Activated CD4-positive, alpha-beta T cell treated with anti-CD3 and anti-CD28 coated beads, Interleukin-2, Interleukin-6, amounts not matched to agents 100 ng/mL and 50 ng/mL, durations not matched to agents 16 hours and 8 hours (primary cell): ENCODE measurements at regions not wholly inside any gene's neighbourhood (a gene's known extent, or its start where the extent isn't known, plus 50 kb on each side); places are given as distances from the start of the nearest gene placed in this dataset.

Source experiments
- DNase-seq: peaks from one replicate; pipeline ENCODE4 v3.0.0-alpha.2; 2020

DNA sequence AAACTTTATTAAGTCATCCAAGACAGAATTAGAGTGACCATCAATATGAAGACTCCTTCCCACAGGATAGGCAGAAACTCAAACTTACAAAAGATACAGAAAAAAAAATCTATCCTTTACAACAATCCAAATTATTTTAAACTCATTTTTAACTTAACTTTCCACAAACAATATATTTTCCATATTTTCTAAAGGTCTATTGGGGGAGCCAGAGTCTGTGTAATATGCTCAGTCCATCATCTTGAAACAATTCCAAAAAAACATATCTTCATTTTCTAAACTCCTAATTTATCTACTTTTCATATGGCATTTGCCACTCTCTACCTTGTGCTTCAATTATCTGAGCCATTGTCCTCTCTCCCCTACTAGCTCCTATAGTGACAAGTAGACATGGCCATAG lies 378.1 kb downstream of the PDGFC start:
- DNase-seq, result no peak

DNA sequence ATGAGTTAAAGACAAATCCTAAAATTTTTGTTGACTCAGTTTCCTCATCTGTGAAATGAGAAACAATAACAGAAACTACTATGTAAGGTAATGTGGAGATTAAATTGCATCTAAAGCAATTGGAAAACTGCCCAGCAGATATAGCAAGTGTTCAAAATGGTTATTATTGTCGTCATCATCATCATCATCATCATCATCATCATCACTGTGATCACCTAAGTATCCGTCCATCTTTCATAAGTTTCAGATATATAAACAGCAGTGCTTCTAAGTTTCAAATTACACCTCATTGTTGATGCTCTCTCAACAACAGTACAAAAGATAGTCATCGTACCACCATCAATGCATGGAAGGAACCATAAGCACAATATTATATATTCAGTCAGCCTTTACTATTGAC lies 379.9 kb downstream of the PDGFC start:
- no peak for DNase-seq

DNA sequence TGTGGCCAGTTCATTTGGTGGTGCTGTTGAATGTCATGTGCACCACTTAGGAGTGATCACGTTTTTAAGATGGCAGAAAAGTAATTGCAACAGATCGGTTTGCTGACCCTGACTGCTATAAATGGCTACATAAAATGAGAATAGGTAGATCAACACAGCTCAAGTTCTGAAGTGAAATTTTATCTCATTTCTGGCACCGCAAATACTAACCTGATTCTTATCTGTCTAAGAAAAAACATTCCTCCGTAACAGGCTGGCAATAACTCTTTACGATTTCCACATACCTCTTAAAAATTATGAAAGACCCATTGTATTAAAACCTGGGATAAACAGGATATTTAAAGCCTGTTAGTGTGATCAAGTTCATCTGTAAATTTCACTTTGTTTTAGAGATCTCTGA lies 387.5 kb downstream of the PDGFC start:
- no peak for DNase-seq

DNA sequence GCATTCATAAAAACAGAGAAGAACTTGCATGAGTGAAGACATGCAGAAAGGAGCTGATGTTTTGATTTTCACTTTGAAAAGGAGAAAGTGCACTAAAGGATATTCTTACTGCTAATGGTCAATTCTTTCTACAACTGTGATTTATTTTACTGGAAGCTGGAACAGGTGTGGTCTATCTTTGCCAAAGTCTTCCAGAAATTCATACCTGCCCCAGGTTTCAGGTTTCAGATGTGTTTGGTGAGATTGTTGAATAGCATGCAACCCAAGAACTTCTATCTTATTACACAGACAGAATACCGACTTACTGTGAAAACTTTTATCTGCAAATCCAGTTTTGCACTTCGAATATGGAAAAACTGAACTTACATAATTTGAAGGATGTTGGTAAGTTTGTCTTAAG lies 388.3 kb downstream of the PDGFC start:
- no peak for DNase-seq

DNA sequence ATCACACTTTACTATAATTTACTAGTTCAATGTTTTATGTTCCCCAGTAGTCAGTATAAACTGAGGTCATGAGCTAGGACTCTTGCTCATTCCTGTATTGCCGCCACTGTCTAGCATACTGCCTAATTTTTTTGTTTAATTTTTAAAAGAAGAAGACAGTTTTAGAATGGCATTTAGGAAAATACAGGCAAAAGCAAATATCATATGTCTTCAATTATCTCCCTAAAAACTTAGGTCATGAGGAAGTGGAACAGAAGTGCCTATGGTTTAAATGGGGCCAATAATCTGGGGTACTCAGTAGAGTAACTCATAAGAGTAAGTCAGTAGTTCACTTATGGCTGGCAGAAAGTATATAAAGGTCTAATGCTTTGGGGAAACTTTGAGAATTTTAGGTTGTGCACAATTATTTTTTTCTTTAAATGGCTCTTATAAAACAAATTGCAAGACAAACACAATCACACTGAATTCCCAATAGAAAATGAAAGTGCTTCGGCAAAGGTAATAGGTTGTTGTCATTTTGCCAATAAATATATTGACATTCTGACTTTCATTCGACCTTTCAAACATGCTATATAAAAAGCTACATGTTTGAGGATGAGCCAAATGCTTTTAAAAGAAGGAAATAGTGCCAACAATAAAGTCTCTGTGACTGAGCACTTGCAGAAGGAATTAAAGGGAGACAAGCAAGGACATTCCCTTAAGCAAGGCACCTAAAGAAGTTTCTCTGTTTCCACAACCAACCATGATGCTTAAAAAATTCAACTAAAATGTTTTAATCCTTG lies 390.1 kb downstream of the PDGFC start:
- no peak for DNase-seq

DNA sequence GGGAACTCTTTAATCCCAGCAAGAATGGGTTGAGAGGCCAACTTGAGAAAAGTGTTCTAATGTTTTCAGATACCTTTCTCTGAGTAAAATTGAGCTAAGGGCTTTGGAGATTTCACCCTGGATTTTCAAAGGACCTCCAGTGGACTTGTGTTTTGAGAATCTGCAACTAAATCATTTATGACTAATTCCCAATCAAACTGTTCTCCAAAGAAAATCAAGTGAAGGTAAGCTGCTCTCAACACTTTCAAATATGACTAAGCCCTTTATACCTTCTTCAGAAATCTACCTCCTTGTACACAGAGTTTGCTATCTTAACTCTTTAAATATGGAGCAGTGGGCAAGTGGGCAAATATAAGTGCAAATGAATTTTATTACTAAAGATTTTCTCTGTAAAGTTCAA lies 392.9 kb downstream of the PDGFC start:
- no peak for DNase-seq

DNA sequence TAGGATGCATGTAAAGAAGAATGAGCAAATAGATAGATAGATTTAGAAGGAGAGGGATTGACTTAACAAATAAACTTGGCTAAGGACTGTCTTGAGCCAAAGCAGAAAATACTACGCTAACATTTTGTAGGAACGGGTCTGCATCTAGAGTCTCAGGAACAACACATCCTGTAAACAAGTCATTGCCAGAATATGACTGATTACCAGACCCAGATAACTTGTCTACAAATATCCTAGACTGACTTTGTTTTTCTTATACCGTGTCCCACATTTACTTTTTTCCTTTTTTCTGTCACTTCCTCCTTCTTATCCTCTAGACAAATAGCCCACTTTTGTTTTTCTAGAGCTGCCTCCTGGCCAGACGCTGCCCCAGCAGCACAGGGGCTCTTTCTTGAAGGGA lies 393.6 kb downstream of the PDGFC start:
- DNase-seq, result no peak

DNA sequence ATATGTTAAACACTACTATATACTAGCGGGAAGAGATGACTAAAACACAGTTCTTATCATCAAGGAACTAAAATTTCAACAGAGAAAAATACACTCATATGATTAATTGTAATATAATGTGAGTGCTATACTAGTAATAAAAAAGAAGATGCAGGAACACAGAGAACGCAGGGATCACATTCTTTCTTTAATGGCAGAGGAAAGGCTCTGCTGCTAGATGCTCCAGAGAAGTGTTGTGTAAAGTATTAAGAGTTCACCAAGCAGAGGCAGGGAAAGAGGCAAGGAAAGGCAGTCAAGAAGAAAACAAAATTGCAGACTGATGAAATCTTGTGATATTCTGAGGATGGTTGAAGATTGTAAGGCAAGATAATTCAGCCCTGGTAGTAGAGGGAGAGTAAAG lies 394.7 kb downstream of the PDGFC start:
- DNase-seq, result no peak

DNA sequence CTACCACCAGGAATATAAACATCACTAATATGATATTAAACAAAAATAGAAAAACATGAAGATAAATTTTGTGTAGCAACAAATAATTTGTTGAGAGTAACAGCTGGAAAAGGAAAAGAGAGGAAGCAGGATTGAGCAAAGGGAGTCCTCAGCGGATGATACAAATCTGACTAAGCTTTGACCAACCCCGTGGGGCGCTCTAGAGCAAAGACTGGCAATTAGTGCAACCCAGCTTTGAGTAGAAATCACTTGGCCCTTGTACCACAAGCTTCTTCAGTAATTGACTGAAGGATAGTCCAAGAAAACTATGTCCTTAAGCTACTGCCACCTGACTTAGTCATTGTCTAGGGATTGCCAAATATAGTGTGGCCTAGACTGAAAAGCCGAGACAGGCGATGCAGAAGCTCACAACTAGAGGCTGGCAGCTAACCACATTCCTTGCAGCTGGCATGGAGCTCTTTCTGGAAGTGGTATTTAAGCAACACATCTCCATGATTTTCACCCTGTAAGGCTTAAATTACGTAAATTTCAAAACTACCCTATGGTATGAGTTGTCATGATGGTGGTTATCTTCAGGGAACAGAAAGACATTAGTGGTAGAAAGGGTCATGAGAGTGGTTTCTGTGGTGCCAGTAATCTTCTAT lies 396.0 kb downstream of the PDGFC start:
- DNase-seq, result no peak

DNA sequence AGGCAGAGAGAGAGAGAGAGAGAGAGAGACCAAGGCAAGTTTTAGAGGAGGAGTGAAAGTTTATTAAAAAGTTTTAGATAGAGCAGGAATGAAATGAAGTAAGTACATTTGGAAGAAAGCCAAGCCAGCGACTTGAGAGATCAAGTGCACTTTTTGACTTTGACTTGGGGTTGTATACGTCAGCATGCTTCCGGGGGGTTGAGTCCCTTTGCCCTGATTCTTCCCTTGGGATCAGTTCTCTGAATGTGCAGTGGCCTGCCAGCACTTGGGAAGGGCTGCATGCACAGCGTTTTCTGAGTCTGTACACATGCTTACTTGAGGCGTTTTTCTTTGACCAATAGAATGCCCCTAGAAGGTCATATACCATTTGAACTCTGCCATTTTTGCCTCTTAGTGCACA lies 400.5 kb downstream of the PDGFC start:
- DNase-seq, result no peak

DNA sequence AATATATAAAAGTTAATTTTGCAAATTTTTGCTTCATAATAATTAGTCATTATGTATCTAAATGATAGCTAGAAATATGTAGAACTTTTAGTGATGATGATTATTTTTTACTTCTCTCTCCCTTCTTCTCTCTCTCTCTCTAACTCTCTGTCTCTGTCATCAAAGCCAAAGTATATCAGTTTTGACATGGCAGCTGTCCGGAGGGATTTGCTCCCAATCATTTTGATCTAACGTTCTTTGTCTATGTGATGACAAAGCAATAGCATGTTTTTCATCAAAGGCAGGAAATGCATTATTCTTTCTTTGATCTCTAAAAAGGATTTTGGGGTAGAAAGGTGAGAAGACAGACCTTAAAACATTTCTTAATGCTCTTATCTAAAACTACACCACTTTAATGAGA lies 402.1 kb downstream of the PDGFC start:
- no peak for DNase-seq

DNA sequence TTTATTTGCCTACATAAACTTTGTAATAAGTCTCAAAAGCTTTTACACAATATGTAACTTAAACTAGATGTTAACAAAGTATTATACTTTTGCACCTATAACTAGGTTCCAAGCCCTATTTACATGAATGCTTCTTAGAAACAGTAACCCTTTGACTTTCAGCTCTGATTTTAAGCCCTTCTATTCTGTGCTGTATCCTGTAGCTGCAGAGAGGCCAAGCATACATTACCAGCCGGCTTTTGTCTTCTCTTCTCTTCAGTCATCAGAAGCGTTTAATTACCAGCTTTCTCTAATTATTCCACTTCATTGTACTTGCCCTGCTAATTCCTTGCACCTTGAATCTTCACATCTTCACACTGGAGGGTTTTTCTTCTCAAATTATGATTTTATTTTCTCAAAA lies 403.1 kb downstream of the PDGFC start:
- no peak for DNase-seq

DNA sequence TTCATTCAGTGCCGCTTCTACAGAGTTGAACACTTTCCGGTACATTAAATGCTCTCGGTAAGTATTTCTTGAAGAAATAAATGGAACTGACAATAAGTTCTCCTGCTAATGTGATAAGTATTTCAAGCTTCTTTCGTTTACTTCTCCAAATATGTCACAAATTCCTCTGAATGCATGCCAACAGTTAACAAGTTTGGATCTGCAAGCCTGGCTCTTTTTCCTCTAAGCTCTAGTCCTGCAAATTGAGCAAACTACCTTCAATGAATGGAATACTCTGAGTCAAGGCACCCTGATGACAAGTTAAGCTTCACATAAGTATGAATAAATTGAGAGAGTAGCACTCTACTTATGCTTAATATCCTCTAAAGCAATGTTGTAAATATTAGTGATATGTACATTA lies 403.6 kb downstream of the PDGFC start:
- no peak for DNase-seq

DNA sequence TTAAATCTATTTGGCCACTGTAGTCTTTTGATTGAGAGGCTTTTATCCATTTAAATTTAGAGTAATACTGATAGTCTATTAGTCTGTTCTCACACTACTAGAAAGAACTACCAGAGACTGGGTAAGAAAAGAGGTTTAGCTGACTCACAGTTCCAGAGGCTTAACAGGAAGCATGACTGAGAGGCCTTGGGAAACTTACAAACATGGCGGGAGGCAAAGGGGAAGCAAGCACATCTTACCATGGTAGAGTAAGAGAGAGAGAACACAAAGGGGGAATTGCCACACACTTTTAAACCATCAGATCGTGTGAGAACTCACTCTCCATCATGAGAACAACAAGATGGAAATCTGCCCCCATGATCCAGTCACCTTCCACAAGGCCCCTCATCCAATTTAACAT lies 410.9 kb downstream of the PDGFC start:
- no peak for DNase-seq

DNA sequence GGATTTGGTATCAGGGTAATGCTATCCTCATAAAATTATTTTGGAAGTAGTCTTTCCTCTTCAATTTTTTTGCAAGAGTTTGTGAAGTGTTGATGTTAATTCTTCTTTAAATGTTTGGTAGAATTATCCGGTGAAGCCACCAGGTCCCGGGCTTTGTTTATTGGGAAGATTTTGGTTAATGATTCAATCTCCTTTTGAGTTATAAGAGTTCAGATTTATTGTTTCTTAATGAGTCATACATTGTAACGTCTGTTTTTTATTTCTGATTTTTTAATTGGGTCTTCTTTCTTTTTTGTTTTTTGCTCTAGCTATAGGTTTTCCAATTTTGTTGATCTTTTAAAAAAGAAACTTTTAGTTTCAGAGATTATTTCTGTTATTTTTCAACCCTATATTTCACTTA lies 412.3 kb downstream of the PDGFC start:
- DNase-seq, result no peak

DNA sequence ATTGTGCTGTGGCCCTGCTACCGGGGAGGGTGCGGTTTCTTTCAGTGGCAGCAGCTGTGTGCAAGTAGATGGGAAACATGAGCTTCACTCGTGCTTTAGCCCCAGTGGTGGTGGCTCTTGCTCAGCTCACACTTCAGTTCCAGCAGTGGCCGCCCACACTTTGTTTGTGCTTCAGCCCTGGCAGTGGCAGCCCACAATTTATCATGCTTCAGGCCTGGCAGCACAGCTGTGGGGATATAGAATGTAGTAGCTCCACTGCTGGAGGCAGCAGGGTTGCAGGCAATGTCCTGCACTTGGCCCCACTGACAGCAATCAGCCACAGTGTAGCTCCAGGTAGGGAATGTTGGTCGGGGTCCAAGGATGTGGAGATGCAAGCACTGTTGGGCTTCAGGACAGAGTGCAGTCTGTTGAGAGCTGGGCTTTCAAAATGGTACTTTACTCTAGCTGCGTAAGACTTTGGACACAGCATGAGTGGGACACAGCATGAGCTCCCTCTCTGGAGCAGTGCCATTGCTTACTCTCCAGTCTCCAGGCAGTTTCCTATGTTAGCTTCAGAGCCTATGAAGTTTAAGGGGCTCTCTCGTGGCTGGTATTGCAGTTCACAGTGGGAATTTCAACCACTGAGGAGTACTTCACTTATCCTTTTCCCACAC lies 413.1 kb downstream of the PDGFC start:
- DNase-seq, result no peak

DNA sequence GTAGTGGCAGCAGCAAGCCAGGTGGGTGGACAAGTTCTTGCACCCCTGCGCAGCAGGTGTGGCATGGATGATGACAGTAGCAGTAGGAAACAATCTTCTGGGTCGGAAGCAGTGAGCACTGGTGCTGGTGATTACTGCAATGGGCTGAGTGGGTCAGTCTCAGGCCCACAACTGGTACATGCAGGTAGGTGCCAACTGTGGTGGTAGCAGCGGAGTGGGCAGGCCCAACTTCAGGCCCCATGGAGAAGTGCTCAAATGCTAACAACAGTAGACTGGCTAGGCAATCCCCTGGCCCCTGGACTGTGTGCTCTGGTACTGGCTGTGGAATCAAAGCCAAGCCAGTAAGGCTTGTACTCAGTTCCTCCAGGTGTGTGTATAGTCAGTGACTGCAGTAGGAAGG lies 413.7 kb downstream of the PDGFC start:
- DNase-seq, result no peak

DNA sequence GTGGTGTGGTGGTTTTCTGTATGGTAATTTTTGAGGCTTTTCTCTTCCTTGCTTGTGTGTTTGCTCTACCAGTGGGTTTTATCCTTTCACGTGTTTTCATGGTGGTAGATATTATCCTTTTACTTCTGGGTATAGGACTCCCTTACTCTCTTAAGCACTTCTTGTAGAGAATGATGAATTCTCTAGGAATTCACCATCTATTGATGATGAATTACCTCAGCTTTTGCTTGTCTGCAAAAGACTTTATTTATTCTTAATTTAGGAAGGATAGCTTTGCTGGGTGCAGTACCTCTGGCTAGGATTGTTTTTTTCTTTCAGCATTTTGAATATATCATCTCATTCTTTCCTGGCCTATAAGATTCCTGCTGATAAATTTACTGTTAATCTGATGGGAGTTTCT lies 415.3 kb downstream of the PDGFC start:
- no peak for DNase-seq

DNA sequence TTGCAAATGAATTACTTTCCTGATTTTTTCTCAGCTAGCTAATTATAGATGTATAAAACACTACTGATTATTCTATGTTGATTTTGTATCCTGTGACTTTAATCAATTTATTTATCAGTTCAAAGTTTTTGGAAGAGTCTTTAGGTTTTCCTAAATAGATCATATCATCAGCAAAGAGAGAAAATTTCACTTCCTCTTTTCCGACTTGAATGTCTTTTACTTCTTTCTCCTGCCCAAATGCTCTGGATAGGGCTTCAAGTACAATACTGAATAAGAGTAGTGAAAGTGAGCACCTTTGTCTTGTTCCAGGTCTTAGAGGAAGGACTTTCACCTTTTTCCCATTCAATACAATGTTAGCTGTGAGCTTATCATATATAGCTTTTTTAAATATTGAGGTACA lies 417.9 kb downstream of the PDGFC start:
- no peak for DNase-seq

DNA sequence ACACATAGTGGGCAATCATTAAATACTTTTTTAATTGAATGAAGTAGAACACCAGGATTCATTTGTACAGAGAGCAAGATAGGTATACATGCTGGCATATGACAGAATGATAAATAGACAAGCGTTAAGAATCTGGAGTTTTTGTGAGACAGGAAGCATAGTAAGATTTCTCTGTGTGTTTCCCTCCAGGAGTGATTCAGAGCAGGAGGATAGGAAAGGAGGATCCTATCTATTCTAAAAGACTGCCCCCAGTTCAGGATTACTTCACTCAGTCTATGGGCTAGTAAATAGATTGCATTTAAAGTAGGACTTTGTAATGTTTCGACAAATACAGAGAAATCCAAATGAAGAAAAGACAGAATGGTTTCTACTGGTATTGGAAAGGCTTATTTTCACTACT lies 423.7 kb downstream of the PDGFC start:
- no peak for DNase-seq

DNA sequence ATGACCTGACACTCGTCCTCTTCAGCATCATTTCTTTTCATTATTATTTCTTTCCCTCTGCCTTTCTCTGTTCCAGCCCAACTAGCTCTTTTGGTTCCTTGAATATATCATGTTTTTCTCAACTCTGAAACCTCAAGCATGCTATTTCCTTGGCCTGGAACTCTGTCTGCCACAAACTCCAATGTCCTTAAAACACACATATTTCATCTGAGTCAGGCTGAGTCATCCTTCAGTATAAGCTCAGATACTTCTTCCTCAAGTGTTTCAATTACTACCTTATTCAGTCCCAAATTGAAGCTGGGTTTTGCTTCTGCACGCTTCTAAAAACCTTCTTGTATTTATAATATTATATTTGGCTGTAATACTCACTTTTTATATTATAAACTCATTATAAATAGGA lies 424.2 kb downstream of the PDGFC start:
- no peak for DNase-seq

DNA sequence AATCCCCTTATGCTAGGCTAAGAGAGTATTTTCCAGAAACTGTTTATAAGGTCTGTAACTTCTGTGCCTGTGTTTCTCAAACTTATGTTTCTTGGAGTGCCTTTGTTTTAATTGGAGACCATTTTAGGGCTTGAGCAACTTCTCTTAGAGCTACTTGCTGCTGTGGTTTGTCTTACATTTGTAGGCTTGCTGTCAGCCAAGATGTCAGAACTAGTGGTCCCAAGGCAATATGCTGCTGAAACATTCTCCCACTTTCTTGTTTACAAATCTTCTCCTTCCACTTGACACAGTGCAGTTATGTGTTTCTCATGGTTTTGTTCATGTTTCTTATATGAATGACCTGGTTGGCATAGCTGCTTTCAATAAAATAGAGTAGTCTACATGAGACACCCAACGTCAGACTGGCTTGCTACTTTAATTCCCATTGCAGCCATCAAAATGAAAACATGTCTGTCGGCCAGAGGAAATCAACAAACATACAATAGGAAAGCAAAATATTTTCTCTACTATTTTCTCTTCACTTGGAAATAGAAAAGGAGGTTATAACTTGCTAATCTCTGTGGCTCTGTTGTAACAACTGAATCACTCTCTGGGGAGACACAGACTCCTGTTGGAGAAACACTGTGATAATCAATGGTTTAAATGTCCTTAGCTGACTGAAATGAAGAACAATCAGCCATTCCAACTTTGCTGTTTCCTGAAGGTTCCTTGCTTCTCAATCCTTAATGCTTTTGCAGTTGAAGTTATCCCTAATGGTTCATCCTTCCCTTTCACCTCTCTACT lies 426.4 kb downstream of the PDGFC start:
- no peak for DNase-seq

DNA sequence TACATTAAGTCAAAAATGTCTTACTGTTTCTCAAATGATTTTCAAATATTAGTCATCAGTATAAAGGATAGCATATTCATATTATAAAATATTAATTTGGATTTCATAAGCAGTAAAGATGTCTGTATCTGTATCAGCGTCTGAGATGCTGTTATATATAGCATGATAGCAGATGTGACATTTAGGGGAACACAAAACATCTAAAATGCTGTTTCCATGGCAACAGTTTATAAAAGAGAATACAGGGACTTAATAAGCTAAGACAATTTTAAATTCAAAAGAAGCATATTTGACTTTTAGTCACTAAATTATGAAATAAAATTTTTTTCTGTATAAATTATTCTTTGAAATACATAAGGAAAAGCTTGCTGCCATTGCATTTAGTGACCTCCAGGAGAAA lies 432.2 kb downstream of the PDGFC start:
- DNase-seq, result no peak
